ENCODE measurements at regions not wholly inside any gene's neighbourhood (a gene's known extent, or its start where the extent isn't known, plus 50 kb on each side); places are given as distances from the start of the nearest gene placed in this dataset.
"Not testable (repeated sequence)": the region's sequence is repeated elsewhere in the genome, so short reads cannot be mapped to it uniquely, and the experiment has no call there.

DNA sequence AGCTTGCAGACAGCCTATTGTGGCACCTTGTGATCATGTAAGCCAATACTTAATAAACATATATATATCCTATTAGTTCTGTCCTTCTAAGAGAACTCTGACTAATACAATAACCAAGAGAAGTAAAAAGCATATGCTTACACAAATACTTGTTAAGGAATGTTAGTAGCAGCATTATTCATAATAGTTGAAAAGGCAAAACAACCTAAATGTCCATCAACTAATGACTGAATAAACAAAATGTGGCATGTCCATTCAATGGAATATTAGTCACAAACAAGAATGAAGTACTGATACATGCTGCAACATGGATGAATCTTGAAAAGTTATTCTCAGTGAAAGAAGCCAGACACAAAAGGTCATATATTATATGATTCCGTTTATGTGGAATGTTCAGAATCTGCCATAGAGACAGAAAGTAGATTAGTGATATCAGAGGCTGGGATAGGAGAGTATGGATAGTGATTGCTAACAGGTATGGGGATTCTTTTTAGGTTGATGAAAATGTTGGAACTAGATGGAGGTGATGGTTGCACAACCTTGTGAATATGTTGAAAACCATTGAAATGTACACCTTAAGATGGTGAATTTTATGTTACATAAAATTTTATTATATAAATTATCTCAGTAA is 112.5 kb upstream of the UNC5B start:
- no peaks in the 10 kb centered on the region for H3K36me3 Mint-ChIP-seq (ENCODE audit: insufficient read depth)
- peaks cover 4% of the 10 kb centered on the region for H3K27me3 Mint-ChIP-seq
- H3K4me3 Mint-ChIP-seq (ENCODE audit: low read depth): no peak overlapping the region
- H3K4me1 Mint-ChIP-seq (ENCODE audit: low read depth): peaks cover 14% of the 10 kb centered on the region
- TF ChIP-seq CTCF (IDR thresholded peaks at IDR 0.05; ENCODE audit: unreplicated experiment): no peak
- H3K27ac Mint-ChIP-seq: no peak overlapping the region
- no peak for DNase-seq (ENCODE audit: low spot score, unreplicated experiment)
- H3K9me3 Mint-ChIP-seq (ENCODE audit: low read depth): peaks cover 8% of the 10 kb centered on the region

DNA sequence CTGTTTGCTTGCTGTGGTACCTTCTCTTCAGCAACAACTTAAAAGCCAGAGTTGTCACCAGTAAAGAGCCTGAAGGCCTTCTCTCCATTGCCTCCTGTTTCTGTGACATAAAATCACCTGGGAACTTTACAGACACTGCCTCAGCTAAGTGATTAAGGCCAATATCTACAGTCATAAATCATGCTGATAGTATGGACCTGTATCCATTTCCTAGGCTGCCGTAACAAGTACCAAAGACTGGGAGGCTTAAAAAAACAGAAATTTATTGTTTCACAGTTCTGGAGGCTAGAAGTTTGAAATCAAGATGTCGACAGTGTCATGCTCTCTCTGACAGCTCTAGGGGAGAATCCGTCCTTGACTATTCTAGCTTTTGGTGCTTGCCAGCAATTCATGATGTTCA is 108.4 kb upstream of the UNC5B start:
- Mint-ChIP-seq H3K4me3 (ENCODE audit: low read depth) (no peak overlapping the region), H3K36me3 (ENCODE audit: insufficient read depth) (no peaks in the 10 kb centered on the region), H3K9me3 (ENCODE audit: low read depth) (peaks cover 12% of the 10 kb centered on the region), H3K27ac (no peak overlapping the region), H3K4me1 (ENCODE audit: low read depth) (peaks cover 16% of the 10 kb centered on the region), H3K27me3 (peaks cover 4% of the 10 kb centered on the region)
- DNase-seq (ENCODE audit: low spot score, unreplicated experiment): no peak
- no peak for TF ChIP-seq CTCF (IDR thresholded peaks at IDR 0.05; ENCODE audit: unreplicated experiment)

GRCh38 chr10:71106151-71106550 is 106.2 kb upstream of the UNC5B start:
- H3K4me3 Mint-ChIP-seq (ENCODE audit: low read depth); H3K36me3 Mint-ChIP-seq (ENCODE audit: insufficient read depth); H3K27me3 Mint-ChIP-seq; H3K27ac Mint-ChIP-seq; DNase-seq (ENCODE audit: low spot score, unreplicated experiment): not testable (repeated sequence)
- H3K4me1 Mint-ChIP-seq (ENCODE audit: low read depth): peaks cover 12% of the 10 kb centered on the region
- peaks cover 14% of the 10 kb centered on the region for H3K9me3 Mint-ChIP-seq (ENCODE audit: low read depth)

DNA sequence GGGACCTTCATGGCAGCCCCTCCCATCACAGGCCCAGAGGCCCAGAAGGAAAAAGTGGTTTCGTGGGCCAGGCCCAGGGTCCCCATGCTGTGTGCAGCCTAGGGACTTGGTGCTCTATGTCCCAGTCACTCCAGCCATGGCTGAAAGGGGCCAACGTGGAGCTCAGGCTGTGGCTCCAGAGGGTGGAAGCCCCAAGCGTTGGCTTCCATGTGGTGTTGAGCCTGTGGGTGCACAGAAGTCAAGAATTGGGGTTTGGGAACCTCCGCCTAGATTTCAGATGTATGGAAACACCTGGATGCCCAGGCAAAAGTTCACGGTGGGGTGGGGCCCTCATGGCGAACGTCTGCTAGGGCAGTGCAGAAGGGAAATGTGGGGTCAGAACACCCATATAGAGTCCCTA is 105.3 kb upstream of the UNC5B start:
- peaks cover 17% of the 10 kb centered on the region for H3K9me3 Mint-ChIP-seq (ENCODE audit: low read depth)
- not testable (repeated sequence) for H3K27me3 Mint-ChIP-seq; H3K27ac Mint-ChIP-seq; DNase-seq (ENCODE audit: low spot score, unreplicated experiment); H3K4me3 Mint-ChIP-seq (ENCODE audit: low read depth); H3K36me3 Mint-ChIP-seq (ENCODE audit: insufficient read depth)
- peaks cover 12% of the 10 kb centered on the region for H3K4me1 Mint-ChIP-seq (ENCODE audit: low read depth)

- Mint-ChIP-seq H3K9me3 (ENCODE audit: low read depth) (peaks cover 20% of the 10 kb centered on the region), H3K4me1 (ENCODE audit: low read depth) (peaks cover 12% of the 10 kb centered on the region)
- DNase-seq (ENCODE audit: low spot score, unreplicated experiment); H3K4me3 Mint-ChIP-seq (ENCODE audit: low read depth); H3K36me3 Mint-ChIP-seq (ENCODE audit: insufficient read depth); H3K27me3 Mint-ChIP-seq; H3K27ac Mint-ChIP-seq: not testable (repeated sequence)
Observed at GRCh38 chr10:71108042-71108441, 104.3 kb upstream of the UNC5B start.

DNA sequence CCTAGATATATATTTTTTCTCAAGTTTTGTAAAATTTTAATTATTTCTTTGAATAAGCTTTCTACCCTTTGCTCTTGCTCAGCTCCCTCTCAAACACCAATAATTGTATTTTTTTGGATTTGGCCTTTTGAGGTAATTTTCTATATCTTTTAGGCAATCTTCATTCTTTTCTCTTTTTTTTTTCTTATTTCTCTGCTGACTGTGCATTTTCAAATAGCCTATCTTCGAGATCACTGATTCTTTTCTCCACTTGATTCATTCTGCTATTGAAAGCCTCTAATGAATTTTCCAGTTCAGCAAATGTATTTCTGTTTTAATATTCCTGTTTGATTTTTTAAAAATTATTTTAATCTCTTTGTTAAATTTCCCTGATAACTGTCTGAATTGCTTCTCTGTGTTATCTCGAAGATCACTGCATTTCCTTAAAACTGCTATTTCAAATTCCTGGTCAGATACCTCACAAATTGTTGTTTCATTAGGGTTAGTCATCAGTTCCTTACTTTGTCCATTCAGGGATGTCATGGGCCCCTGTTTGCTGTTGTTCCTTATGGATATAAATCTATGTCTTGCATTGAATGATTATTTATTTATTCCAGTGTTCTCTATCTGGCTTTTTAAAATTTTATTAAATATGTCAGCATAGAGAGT is 100.1 kb upstream of the UNC5B start:
- no peak overlapping the region for H3K4me3 Mint-ChIP-seq (ENCODE audit: low read depth)
- peaks cover 34% of the 10 kb centered on the region for H3K9me3 Mint-ChIP-seq (ENCODE audit: low read depth)
- DNase-seq (ENCODE audit: low spot score, unreplicated experiment): no peak
- TF ChIP-seq CTCF (IDR thresholded peaks at IDR 0.05; ENCODE audit: unreplicated experiment): no peak
- H3K27me3 Mint-ChIP-seq: no peaks in the 10 kb centered on the region
- H3K36me3 Mint-ChIP-seq (ENCODE audit: insufficient read depth): peaks cover 2% of the 10 kb centered on the region
- no peak overlapping the region for H3K27ac Mint-ChIP-seq
- H3K4me1 Mint-ChIP-seq (ENCODE audit: low read depth): peaks cover 1% of the 10 kb centered on the region

DNA sequence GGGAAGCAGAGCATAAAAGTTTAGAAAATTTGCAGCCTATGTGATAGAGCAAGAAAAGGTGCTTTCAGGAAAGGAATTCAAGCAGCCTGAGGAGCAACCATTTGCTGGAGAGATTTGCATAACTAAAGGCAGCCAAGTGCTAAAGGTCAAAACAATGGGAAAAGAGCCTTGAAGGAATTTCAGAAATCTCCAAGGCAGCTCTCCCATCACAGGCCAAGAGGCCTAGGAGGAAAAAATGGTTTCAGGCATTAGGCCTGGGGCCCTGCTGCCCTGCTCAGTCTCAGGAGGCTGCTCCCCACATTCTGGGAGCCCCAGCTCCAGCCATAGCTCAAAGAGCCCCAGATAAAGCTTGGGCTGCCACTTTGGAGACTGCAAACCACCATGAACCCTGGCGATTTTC is 95.9 kb upstream of the UNC5B start:
- peaks cover 45% of the 10 kb centered on the region for H3K9me3 Mint-ChIP-seq (ENCODE audit: low read depth)
- no peak overlapping the region for H3K4me3 Mint-ChIP-seq (ENCODE audit: low read depth)
- DNase-seq (ENCODE audit: low spot score, unreplicated experiment): no peak
- no peaks in the 10 kb centered on the region for H3K27me3 Mint-ChIP-seq
- no peak overlapping the region for H3K27ac Mint-ChIP-seq
- no peaks in the 10 kb centered on the region for H3K4me1 Mint-ChIP-seq (ENCODE audit: low read depth)
- no peak for TF ChIP-seq CTCF (IDR thresholded peaks at IDR 0.05; ENCODE audit: unreplicated experiment)
- peaks cover 3% of the 10 kb centered on the region for H3K36me3 Mint-ChIP-seq (ENCODE audit: insufficient read depth)

DNA sequence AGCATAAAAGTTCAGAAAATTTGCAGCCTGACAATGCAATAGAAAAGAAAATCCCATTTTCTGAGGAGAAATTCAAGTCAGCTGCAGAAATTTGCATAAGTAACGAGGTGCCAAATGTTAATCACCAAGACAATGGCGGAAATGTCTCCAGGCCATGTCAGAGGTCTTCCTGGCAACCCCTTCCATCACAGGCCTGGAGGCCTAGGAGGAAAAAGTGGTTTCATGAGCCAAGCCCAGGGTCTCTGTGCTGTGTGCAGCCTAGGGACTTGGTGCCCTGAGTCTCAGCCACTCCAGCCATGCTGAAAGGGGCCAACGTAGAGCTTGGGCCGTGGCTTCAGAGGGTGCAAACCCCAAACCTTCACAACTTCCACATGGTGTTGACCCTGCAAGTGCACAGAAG is 94.8 kb upstream of the UNC5B start:
- not testable (repeated sequence) for H3K27ac Mint-ChIP-seq; H3K36me3 Mint-ChIP-seq (ENCODE audit: insufficient read depth); H3K4me1 Mint-ChIP-seq (ENCODE audit: low read depth); DNase-seq (ENCODE audit: low spot score, unreplicated experiment); H3K27me3 Mint-ChIP-seq; H3K4me3 Mint-ChIP-seq (ENCODE audit: low read depth)
- H3K9me3 Mint-ChIP-seq (ENCODE audit: low read depth): peaks cover 43% of the 10 kb centered on the region
